CD4-positive, alpha-beta T cell treated with Interleukin-15 for 4 hours (primary cell): ENCODE measurements at regions not wholly inside any gene's neighbourhood (a gene's known extent, or its start where the extent isn't known, plus 50 kb on each side); places are given as distances from the start of the nearest gene placed in this dataset.
A peak's percentile ranks its signal among the peaks of the same experiment; 100 is the strongest.
"Not testable (repeated sequence)": the region's sequence is repeated elsewhere in the genome, so short reads cannot be mapped to it uniquely, and the experiment has no call there.

ENCODE experiments used
- DNase-seq: peaks from one replicate; pipeline ENCODE4 v3.0.0-alpha.2; 2020; ENCODE audit warnings: low spot score

DNA sequence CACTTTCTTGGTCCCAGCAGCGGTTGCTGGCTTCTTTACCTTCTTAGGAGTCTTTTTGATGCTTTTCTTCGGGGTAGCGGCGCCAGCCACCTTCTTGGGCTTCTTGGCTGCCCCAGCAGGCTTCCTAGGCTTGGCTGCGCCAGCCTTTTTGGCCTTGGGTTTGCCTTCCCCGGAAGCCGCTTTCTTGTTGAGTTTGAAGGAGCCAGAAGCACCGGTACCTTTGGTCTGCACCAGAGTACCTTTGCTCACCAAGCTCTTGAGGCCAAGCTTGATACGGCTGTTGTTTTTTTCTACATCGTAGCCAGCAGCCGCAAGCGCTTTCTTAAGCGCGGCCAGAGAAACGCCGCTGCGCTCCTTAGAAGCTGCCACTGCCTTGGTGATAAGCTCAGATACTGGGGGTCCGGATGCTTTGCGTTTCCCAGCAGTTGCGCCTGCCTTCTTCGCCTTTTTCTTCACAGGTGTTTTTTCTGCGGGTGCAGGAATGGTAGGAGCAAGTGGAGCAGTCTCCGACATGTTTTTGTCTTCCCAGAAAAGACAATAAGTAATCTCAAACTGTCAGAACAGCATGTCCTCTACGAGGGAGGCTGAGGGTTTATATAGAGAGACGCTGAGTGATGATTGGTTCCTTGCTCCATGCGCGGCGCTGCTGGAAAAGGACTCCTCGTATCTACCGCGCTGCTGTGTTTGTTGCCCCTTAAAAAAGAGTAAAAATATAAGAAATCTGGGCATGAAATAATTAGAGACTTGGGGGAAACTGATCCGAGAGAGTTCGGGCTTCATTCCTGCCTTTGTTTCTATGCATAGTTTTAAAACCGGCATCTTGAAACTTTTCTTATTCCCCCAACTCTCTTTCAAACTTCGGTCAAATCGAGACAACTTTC is 130.3 kb upstream of the BTN3A2 start:
- peak; percentile 76 for DNase-seq

DNA sequence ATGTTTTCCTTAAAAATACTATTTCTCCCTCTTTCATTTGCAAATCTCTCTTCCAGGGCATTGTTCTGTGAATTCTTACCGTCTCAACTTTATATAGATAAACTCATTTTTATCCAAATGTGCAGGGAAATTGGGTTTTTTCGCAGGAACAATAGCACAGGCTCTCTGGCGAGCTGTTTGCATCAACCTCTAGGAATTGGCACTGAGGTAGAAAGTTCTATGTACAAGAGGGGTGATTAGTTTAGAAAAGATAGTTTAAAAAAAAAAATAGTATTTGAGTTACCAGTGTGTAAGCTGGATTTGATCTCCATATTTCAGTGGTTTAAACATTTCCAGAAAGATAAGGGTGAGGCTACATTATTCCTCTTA is 129.7 kb upstream of the BTN3A2 start:
- no peak for DNase-seq

DNA sequence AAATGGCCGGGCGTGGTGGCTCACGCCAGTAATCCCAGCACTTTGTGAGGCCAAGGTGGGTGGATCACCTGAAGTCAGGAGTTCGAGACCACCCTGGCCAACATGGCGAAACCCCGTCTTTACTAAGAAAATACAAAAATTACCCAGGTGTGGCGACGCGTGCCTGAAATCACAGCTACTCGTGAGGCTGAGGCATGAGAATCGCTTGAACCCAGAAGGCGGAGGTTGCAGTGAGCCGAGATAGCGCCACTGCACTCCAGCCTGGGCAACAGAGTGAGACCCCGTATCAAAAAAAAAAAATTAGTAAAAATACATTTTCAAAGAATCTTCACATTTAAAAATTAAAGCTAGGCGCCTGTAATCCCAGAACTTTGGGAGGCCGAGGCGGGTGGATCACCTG is 125.6 kb upstream of the BTN3A2 start:
- not testable (repeated sequence) for DNase-seq

DNA sequence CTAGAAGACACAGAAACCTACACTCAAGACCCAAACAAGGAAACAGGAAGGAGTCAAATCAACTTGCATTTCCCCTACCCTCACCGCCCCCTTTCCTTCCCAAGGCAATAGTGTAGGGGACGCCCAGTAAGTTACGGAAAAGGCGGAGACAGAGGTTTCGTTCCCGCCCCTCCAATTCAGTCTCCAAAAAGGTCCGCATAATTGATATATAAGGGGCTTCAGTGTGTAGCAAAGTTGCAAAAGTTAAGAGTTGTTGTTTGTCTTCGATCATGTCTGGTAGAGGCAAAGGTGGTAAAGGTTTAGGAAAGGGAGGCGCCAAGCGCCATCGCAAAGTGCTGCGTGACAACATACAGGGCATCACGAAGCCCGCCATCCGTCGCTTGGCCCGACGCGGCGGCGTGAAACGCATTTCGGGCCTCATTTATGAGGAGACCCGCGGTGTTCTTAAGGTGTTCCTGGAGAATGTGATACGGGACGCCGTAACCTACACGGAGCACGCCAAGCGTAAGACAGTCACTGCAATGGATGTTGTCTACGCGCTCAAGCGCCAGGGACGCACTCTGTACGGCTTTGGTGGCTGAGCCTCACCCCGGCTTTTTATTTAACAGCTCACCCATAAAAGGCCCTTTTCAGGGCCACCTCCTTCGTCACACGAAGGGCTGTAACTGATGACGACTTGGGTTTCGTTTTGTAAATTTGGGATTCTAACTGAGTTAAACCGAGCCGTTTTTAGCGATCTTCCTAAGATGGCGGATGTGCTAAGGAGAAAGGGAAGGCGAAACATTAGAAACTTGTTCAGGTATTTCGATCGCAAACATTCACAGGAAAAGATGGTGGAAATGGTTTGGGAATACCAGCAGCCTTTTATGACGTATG is 124.6 kb upstream of the BTN3A2 start:
- DNase-seq = peak; percentile 83

DNA sequence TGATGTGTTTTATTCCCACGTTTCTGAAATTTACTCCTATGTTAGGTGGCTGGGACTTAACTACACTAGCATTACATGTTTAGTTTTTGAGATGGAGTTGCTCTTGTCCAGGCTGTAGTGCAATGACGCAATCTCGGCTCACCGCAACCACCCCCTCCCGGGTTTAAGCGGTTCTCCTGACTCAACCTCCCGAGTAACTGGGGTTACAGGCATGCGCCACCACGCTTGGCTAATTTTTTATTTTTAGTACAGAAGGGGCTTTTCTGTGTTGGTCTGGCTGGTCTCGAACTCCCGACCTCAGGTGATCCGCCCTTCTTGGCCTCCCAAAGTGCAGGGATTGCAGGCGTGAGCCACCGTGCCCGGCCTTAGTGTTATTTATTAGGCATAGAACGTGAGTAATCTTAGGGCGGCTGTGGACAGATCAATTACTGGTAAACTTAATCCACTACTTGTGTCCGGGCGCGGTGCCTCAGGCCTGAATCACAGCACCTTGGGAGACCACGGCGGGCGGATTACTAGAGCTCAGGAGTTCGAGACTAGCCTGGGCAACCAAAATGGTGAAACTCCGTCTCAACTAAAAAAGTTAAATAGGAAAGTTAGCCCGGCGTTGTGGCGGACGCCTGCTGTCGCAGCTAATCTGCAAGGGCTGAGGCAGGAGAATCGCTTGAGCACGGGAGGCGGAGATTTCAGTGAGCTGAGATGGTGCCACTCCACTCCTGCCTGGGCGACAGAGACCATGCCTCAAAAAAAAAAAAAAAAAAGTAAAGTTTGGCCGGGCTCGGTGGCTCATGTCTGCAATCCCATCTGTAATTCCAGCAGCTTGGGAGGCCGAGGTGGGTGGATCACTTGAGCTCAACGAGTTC is 123.7 kb upstream of the BTN3A2 start:
- DNase-seq = peak; percentile 48

DNA sequence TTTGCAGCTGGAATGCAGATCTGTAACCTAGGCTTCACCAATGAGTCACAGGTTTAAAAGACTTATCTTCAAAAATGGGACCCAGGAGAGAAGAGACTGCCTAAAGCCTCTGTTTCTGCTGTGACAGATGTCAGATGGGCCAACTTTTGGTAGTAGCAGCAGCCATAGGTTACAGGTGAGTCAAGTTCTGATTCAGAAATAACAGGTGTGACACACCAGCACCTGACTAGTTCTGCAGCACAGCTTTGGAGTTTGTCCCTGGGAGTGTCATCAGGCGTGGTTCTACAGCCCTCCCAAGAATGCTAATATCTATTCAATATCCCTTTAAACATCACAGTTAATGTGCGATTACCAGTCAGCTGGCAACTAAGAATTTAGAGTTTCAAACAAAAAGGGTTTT is 121.9 kb upstream of the BTN3A2 start:
- no peak for DNase-seq

DNA sequence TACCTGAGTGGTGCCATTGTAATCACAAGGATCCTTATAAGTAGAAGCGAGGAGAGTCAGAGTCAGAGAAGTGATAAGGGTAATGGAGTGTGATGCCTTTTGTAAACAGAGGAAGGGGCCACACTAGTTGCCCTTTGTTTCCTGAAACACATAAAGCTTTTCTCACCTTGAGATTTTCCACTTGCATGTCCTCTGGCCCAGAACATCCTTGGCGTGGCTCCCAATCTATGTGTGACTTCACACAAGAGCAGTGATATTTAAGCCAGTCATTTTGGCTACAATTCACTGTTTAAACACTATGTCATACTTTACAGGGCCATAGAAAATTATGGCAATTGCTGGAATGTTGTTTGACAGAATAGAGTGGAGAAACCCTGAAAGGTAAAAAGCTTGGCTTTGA is 121.2 kb upstream of the BTN3A2 start:
- DNase-seq = no peak

DNA sequence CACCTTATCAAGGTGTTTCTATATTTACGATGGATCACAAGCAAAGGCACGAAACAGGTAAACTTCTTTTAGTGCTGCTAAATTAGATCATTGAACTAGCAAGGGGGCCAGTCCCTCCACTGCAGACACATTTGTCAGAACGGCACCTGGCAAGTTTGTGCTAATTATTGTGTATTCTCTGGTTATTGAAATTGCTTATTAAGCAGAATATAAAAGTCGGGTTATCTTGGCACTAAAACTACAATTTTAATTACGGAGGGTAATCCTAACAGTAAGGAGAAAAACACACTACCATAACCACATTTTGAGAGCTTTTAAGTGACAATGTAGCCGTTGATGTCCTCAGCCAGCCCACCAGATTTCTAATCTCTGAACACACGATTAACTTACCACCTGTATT is 118.9 kb upstream of the BTN3A2 start:
- DNase-seq = no peak

DNA sequence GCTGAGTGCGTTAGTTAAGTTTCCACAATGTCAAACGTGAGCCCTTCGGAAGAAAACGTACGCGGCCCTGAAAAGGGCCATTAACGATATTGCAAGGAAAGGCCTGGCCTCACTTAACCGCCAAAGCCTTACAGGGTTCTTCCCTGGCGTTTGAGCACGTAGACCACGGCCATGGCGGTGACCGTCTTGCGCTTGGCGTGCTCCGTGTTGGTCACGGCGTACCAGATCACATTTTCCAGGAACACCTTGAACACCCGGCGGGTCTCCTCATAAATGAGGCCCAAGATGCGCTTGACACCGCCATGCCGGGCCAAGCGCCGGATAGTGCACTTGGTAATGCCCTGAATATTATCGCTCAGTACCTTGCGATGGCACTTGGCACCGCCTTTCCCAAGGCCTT is 118.4 kb upstream of the BTN3A2 start:
- no peak for DNase-seq

DNA sequence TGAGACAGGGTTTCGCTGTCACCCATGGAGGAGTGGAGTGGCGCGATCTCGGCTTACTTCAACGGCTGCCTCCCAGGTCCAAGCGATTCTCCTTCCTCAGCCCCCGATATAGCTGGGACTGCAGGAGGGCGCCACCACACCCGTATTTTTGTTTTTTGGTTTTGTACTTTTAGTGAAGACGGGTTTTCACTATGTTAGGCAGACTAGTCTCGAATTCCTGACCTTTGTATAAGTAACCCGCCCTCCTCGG is 115.4 kb upstream of the BTN3A2 start:
- peak; percentile 23 for DNase-seq

DNA sequence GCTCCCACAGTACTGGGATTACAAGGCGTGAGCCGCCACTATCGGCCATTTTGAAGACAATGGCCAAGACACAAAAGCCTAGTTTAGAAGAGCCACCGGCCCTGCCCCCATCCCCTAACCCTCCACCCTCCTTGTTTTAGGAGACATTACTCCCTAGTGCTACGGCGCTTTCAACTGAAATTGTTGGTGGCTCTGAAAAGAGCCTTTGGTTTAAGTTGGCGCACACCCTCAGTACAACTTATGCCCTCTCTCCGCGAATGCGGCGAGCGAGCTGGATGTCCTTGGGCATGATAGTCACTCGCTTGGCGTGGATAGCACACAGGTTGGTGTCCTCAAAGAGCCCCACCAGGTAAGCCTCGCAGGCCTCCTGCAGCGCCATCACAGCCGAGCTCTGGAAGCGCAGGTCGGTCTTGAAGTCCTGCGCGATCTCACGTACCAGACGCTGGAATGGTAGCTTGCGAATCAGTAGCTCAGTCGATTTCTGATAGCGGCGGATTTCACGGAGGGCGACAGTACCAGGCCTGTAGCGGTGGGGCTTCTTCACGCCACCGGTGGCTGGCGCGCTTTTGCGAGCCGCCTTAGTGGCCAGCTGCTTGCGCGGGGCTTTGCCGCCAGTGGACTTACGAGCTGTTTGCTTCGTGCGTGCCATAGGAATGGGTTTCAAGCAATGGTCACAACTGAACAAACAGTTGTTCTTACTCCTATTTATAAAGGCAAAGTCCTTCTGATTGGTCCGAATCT is 114.9 kb upstream of the BTN3A2 start:
- peak; percentile 77 for DNase-seq

DNA sequence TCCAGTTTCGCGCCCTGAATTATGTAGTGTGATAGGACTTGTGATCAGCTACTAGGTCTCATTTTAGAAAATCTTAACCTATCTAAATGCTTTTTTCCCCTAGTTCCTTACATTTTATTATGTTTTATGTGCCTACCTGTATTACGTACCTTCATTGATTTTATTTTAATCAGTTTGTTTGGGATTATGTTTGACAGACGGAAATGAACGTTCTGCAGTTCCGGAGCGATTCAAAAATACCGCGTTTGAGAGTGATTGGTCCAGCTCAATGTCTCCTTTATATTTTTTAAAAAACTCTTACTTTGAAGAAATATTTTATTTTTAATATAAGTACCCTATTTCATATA is 114.3 kb upstream of the BTN3A2 start:
- peak; percentile 54 for DNase-seq

DNA sequence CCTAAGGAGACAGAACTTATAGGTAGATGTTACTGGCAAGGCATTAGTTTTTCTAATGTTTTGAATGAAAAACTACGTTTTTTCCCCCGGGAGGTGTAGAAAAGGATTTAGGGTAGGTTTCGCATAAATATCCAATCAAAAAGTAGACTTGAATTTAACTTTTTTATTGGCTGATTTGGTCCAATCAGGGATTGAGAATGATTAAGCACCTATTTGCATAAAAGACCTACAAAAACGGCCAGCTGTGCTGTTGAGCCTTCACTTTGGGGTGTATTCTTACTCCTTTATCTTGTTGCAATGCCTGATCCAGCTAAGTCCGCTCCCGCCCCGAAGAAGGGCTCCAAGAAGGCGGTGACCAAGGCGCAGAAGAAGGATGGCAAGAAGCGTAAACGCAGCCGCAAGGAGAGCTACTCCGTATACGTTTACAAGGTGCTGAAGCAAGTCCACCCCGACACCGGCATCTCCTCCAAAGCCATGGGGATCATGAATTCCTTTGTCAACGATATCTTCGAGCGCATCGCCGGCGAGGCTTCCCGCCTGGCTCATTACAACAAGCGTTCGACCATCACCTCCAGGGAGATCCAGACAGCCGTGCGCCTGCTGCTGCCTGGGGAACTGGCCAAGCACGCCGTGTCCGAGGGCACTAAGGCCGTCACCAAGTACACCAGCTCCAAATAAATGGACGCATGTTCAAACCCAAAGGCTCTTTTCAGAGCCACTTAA is 113.5 kb upstream of the BTN3A2 start:
- DNase-seq = peak; percentile 76

DNA sequence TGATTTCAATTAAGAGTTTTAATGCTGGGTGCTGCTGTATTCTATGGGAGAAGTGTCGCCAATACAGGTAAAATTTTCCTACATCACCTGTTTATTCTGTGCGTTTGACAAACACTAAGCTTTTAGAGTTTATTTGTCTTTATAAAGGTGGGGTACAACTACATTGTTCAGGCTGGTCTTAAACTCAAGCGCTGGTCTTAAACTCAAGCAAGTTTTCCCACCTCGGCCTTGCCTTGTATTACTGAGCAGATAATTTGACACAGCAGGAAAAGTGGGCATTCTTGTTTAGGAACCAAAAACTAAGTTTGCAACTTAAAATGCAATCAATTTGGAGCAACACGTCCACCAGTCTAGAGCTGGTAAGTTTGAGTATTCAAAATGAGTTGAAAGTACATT is 112.9 kb upstream of the BTN3A2 start:
- DNase-seq = no peak

DNA sequence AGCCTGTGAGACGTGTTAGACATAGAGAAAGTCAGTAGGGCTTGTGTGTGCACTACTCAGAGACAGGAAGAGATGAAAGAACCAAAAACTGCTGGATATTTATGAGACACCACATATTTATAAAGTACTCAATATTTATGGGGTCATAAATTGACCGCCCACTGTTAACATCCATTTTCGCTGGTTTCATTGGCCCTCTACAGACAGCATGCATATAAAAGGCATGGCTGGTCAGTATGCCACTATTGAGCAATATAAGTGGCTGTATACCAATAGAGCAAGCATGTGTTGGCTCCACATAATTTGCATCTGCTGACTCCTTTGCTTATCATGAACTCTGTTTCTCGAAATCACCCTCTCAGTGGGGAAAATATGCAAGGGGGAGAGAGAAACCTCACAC is 110.3 kb upstream of the BTN3A2 start:
- no peak for DNase-seq

DNA sequence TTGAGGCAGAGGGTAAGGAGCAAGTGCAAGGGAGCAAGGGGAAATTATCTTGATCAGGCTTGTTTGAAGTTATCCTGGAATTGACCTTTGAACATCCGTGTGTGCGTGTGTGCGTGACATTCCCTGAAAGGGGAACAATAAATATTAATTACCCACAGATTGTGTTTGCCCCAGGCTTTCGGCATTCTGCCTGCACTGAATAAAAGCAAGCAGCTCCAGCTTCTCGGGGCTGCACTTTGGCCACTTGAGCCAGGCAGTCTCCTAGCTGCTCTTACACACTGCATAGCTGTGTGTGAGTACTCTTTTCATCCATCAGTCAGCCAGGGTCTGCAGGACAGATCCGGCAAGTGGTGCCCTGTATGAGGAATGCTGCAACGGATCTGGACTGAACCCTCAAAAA is 107.7 kb upstream of the BTN3A2 start:
- DNase-seq = no peak

DNA sequence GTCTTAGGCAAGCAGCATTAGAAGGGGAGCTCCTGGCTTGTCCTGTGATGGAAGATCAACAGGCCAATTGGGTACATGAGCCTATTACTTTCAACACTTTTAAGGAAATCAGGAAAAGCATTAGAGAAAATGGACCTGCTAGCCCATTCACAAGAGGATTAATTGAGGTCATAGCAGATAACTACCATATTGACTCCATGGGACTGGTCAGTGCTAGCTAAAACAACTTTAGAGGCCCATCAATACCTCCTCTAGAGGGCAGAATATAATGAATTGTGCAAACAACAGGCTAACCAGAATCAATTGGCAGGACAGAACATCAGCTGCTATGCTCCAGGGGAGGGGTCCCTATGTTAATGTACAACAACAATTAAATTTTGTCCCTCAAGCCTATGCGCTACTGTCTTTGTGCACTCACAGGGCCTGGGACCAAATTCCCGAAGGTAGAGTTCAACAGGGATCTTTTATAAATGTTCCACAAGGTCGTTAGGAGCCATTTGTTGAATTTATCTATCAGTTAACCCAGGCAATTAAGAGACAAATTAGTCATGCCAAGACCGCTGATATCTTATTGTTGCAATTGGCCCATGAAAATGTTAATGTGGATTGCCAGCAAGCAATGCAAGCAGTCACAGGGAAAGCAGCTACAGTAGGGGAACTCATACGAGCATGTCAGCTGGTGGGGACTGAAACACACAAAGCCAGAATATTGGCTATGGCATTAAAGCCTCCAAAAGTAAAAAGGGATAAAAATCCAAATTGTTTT is 106.6 kb upstream of the BTN3A2 start:
- DNase-seq = no peak

DNA sequence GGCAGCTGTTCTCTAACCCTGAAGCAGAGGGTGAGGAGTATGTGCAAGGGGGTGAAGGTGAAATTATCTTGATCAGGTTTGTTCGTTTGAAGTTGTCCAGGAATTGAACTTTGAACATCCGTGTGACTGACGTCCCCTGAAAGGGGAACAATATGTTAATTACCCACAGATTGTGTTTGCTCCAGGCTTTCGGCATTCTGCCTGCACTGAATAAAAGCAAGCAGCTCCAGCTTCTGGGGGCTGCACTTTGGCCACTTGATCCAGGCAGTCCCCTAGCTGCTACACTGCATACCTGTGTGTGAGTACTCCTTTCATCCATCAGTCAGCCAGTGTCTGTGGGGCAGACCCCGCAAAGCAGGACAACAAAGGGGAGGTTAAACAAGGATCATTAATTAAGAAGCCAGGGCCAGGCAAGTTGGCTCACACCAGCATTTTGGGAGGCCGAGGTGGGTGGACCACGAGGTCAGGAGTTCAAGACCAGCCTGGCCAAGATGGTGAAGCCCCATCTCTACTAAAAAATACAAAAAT is 104.8 kb upstream of the BTN3A2 start:
- DNase-seq = no peak

DNA sequence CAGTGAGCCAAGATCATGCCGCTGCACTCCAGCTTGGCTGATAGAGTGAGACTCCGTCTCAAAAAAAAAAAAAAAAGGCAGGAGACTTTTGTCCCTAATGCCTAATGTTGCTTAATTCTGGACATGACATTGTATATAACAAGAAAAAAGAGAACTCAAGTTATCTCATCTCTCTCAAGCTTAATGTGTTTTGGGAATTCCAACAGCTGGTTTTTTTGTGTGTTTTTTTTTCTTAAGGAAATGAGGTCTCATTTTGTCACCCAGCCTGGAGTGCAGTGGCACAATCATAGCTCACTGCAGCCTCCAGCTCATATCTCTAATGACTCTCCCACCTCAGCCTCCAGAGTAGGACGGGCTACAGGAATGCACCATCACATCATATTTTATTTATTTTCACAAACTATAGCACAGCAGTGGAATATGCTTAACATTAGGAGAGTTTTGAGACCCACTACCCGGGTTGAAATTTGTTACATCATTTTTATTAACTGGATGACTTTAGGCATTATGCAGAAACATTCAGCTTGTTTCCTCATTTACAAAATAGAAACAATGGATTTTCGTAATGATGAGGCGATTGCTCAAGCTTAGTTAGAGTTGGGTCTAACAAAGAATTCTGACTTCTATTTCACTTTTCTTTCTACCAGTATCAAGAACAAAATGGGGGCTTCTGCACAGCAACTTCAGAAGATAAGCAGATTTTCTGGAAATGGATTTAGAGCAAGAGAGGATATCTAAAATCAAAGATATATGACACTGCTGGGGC is 104.1 kb upstream of the BTN3A2 start:
- DNase-seq = no peak

DNA sequence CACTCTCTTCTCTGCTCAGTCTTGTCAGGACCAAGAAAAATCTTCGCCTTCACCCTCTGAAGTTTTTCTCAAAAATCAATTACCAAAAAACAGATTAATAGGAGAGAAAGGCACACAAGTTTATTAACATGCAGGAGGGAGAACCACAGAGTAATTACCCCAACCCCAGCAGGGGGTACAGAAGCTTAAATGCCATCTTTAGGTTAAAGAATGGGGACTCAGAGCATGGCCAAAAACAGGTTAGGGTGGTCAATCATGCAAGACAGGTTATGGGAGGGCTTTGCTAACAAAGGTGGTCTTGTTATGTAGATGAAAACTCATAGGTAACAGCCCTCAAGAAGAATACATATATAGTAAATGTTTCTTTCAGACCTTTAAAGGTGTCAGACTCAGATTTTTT is 100.5 kb upstream of the BTN3A2 start:
- no peak for DNase-seq
